ENCODE measurements at regions not wholly inside any gene's neighbourhood (a gene's known extent, or its start where the extent isn't known, plus 50 kb on each side); places are given as distances from the start of the nearest gene placed in this dataset.

GRCh38 chr2:30060562-30060961 lies 86.2 kb upstream of the YPEL5 start:
- H3K27ac ChIP-seq, result no peak overlapping the region
- H3K36me3 ChIP-seq (ENCODE audit: low read depth), result no peaks in the 10 kb centered on the region
- H4K20me1 ChIP-seq (ENCODE audit: insufficient read depth), result no peaks in the 10 kb centered on the region
- no peaks in the 10 kb centered on the region for H3K4me1 ChIP-seq (replicated peaks; ENCODE audit: insufficient read depth)
- no peaks in the 10 kb centered on the region for H3K9me3 ChIP-seq (ENCODE audit: insufficient read depth, low read depth)
- H3K4me2 ChIP-seq, result no peak overlapping the region
- H3K4me3 ChIP-seq, result no peak overlapping the region
- DNase-seq, result no peak
- CTCF ChIA-PET, result no interaction called here
- H3K9me2 ChIP-seq (ENCODE audit: insufficient read depth), result no peaks in the 10 kb centered on the region
- POLR2A ChIA-PET (ENCODE audit: unreplicated experiment), result no interaction called here
- no TSS peak for BruUV-seq (replicated peaks)
- intact Hi-C loops (cut with micrococcal nuclease; ENCODE audit: unreplicated experiment), result no loop called here
- TF ChIP-seq EZH2 (IDR thresholded peaks at IDR 0.05; ENCODE audit: low read depth) (no peak), CTCF (conservative IDR thresholded peaks at IDR 0.05) (no peak)
- peaks cover 60% of the 10 kb centered on the region for H3K27me3 ChIP-seq (ENCODE audit: insufficient read depth, low read depth)
- no peak overlapping the region for H2AFZ ChIP-seq
- no peaks in the 10 kb centered on the region for H3K79me2 ChIP-seq (ENCODE audit: low read depth)
- no peaks in the 10 kb centered on the region for H3F3A ChIP-seq (ENCODE audit: insufficient read depth, low read depth)

- Histone ChIP-seq H3K4me3 (no peak overlapping the region), H3K27me3 (ENCODE audit: insufficient read depth, low read depth) (peaks cover 44% of the 10 kb centered on the region), H3K79me2 (ENCODE audit: low read depth) (no peaks in the 10 kb centered on the region), H3K27ac (no peak overlapping the region), H2AFZ (no peak overlapping the region), H3K36me3 (ENCODE audit: low read depth) (no peaks in the 10 kb centered on the region), H3K4me2 (no peak overlapping the region), H3F3A (ENCODE audit: insufficient read depth, low read depth) (no peaks in the 10 kb centered on the region), H3K9me2 (ENCODE audit: insufficient read depth) (no peaks in the 10 kb centered on the region), H3K4me1 (replicated peaks; ENCODE audit: insufficient read depth) (no peaks in the 10 kb centered on the region), H4K20me1 (ENCODE audit: insufficient read depth) (no peaks in the 10 kb centered on the region), H3K9me3 (ENCODE audit: insufficient read depth, low read depth) (no peaks in the 10 kb centered on the region)
- TF ChIP-seq CTCF (conservative IDR thresholded peaks at IDR 0.05) (no peak), EZH2 (IDR thresholded peaks at IDR 0.05; ENCODE audit: low read depth) (no peak)
- intact Hi-C loops (cut with micrococcal nuclease; ENCODE audit: unreplicated experiment), result no loop called here
- BruUV-seq (replicated peaks), result no TSS peak
- DNase-seq, result no peak
- ChIA-PET POLR2A (ENCODE audit: unreplicated experiment) (no interaction called here), CTCF (no interaction called here)
Observed at GRCh38 chr2:30068067-30068466, 78.7 kb upstream of the YPEL5 start.

GRCh38 chr2:30072250-30072842 lies 74.5 kb upstream of the YPEL5 start:
- POLR2A ChIA-PET (ENCODE audit: unreplicated experiment), result interaction anchor here (0.6 kb wide), 1 partner anchor 184 kb away, joined by 8 read pairs; no protein-coding TSS in a partner anchor
- no peaks in the 10 kb centered on the region for H3F3A ChIP-seq (ENCODE audit: insufficient read depth, low read depth)
- no peaks in the 10 kb centered on the region for H3K9me2 ChIP-seq (ENCODE audit: insufficient read depth)
- no peaks in the 10 kb centered on the region for H3K4me1 ChIP-seq (replicated peaks; ENCODE audit: insufficient read depth)
- no TSS peak for BruUV-seq (replicated peaks)
- H3K27ac ChIP-seq, result no peak overlapping the region
- CTCF ChIA-PET, result interaction anchor here (0.8 kb wide), 1 partner anchor 149 kb away, joined by 3 read pairs; no protein-coding TSS in a partner anchor
- H3K4me3 ChIP-seq, result no peak overlapping the region
- no peaks in the 10 kb centered on the region for H3K36me3 ChIP-seq (ENCODE audit: low read depth)
- no peak overlapping the region for H2AFZ ChIP-seq
- H3K79me2 ChIP-seq (ENCODE audit: low read depth), result no peaks in the 10 kb centered on the region
- peaks cover 78% of the 10 kb centered on the region for H3K27me3 ChIP-seq (ENCODE audit: insufficient read depth, low read depth)
- DNase-seq, result peak; percentile 53 to 60
- intact Hi-C loops (cut with micrococcal nuclease; ENCODE audit: unreplicated experiment), result loop anchor here (1.0 to 2.0 kb wide), 2 partner anchors 149 to 1114 kb away; no protein-coding TSS in a partner anchor
- TF ChIP-seq EZH2 (IDR thresholded peaks at IDR 0.05; ENCODE audit: low read depth) (no peak), CTCF (conservative IDR thresholded peaks at IDR 0.05) (peak; percentile 81)
- no peaks in the 10 kb centered on the region for H4K20me1 ChIP-seq (ENCODE audit: insufficient read depth)
- H3K4me2 ChIP-seq, result no peak overlapping the region
- H3K9me3 ChIP-seq (ENCODE audit: insufficient read depth, low read depth), result no peaks in the 10 kb centered on the region

Measured in PC-9 (cell line).